Fibroblast of mammary gland (primary cell): ENCODE measurements at regions not wholly inside any gene's neighbourhood (a gene's known extent, or its start where the extent isn't known, plus 50 kb on each side); places are given as distances from the start of the nearest gene placed in this dataset.
"Not testable (repeated sequence)": the region's sequence is repeated elsewhere in the genome, so short reads cannot be mapped to it uniquely, and the experiment has no call there.

Experiments used
- DNase-seq: peaks from one replicate; pipeline ENCODE4 v3.0.0-alpha.2; 2010; ENCODE audit warnings: low read depth
- H3K4me3 ChIP-seq: 2 replicates; pipeline ENCODE4 v1.5.1; 2011; ENCODE audit warnings: low read depth, mild to moderate bottlenecking, low read length, moderate library complexity; ENCODE audit not compliant: control insufficient read depth
- TF ChIP-seq, protein P1 (sequence below): conservative IDR thresholded peaks from 2 replicates; pipeline ENCODE4 v1.5.1; 2011; ENCODE audit warnings: low read depth, low read length, inconsistent platforms; ENCODE audit not compliant: control insufficient read depth, insufficient read depth

DNA sequence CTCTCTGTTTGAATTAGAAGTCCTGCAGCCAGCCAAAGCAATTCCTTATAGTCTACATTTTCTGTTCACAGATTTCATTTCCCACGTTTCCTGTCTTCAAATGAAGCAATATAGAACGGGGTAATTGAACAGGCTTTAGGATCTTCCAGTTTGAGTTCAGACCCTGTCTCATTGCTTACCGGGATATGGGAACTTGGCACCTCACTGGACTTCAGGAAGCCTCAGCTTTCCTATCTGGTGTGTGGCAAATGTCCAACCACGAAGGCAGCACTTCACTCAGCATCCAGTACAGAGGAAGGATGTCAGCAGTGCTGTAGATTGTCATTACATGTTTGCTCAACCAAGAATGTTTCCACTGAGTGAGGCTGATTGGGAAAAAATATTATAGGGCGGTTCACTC, 271.1 kb upstream of the ZFP42 start:
- DNase-seq = no peak
- TF ChIP-seq, protein P1, sequence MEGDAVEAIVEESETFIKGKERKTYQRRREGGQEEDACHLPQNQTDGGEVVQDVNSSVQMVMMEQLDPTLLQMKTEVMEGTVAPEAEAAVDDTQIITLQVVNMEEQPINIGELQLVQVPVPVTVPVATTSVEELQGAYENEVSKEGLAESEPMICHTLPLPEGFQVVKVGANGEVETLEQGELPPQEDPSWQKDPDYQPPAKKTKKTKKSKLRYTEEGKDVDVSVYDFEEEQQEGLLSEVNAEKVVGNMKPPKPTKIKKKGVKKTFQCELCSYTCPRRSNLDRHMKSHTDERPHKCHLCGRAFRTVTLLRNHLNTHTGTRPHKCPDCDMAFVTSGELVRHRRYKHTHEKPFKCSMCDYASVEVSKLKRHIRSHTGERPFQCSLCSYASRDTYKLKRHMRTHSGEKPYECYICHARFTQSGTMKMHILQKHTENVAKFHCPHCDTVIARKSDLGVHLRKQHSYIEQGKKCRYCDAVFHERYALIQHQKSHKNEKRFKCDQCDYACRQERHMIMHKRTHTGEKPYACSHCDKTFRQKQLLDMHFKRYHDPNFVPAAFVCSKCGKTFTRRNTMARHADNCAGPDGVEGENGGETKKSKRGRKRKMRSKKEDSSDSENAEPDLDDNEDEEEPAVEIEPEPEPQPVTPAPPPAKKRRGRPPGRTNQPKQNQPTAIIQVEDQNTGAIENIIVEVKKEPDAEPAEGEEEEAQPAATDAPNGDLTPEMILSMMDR = no peak
- no peak overlapping the region for H3K4me3 ChIP-seq

DNA sequence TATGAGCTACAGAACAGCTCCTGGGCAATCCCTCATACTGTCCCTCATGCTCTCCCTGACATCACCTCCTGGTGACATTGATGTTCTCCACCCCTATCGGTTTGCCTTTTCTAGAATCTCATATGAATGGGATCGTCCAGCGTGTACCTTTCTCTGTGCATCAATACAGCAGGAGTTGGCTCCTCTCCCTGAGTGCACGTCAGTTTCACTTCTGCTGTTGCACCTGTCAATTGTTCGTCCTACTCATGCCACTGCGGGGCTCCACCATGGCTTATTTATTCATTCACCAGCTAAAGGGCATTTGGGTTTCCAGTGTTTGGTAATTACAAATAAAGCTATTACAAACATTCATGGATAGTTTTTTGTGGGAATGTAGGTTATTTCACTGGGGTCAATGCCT, 269.1 kb upstream of the ZFP42 start:
- no peak overlapping the region for H3K4me3 ChIP-seq
- no peak for DNase-seq
- TF ChIP-seq, protein P1 = no peak

DNA sequence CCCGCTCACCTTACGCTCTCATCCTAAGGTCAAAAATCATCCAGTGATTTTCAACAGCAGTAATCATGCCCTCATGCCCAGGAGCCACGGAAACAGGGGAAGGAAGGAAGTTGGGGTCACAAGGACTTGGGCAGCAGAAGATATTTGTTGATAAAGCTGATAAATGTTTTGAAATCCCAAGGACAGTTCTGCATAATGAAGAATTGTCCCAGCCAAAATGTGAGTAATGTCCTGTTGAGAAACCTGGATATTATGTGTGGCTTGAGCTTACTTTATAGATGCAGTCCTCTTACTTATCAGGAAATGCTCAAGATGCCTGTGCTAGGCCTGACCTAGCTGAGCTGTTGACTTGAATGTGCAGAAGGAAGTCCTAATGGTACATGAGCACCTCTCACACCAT, 263.0 kb upstream of the ZFP42 start:
- H3K4me3 ChIP-seq = no peak overlapping the region
- DNase-seq = no peak
- TF ChIP-seq, protein P1 = no peak

DNA sequence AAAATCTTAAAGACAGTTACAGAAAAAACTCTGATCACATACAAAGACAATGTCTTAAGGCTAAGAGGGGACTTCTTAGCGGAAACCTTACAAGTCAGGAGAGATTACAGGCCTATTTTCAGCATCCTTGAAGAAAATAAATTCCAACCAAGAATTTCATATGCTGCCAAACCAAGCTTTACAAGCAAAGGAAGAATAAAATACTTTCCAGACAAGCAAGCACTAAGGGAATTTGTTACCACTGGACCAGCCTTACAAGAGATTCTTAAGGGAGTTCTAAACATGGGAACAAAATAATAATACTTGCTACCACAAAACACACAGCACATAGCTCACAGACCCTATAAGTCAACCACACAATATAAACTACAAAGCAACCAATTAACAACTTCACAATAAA, 255.8 kb upstream of the ZFP42 start:
- no peak for DNase-seq
- no peak overlapping the region for H3K4me3 ChIP-seq
- TF ChIP-seq, protein P1 = no peak

DNA sequence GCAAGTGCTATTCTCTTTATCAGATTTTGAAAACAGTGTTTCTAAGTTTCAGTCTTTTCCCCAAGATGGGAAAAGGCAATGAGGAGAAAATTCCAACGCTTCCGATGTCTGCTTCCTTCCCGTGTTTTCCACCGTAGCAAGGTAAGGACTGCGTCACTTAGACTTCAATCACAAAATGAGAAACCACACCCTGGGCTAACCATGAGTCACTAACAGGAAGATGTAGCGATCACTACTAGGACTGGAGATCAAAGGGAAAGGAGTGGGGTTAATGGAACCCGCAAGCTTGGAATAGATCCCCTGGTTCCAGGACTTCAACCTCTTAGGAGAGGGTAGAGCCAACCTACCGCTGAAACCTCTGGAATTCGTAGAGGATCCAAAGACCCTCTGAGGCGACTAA, 250.7 kb upstream of the ZFP42 start:
- DNase-seq = no peak
- TF ChIP-seq, protein P1 = no peak
- H3K4me3 ChIP-seq = no peak overlapping the region

DNA sequence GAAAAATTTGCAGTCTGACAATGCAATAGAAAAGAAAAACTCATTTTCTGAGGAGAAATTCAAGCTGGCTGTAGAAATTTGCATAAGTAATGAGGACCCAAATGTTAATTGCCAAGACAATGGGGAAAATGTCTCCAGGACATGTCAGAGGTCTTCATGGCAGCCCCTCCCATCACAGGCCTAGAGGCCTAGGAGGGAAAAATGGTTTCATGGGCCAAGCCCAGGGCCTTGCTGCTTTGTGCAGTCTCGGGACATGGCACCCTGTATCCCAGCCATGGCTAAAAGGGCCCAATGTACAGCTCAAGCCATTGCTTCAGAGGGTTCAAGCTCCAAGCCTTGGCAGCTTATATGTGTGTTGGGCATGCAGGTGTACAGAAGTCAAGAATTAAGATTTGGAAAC, 244.9 kb upstream of the ZFP42 start:
- DNase-seq, H3K4me3 ChIP-seq: not testable (repeated sequence)

DNA sequence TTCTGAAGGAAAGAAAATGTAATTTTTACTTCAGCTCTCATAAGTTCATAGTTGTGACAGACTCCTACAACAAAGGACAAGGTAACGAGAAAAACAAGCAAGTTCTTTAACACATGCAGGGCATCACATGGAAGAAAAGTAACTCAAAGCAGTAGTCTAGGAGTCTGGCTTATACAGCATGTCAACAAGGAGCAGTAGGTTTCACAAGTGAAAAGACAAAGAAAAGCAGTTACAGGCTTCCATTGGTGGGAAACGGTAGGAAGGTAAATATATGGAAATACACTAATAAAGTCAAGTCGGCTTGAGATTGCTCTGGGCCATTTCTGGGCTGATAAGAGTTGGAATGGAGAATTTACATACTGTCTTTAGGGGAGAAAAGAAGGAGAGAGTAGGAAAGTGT, 228.4 kb upstream of the ZFP42 start:
- DNase-seq = no peak
- TF ChIP-seq, protein P1 = no peak
- H3K4me3 ChIP-seq = no peak overlapping the region
